Stimulated activated effector memory CD8-positive, alpha-beta T cell treated with anti-CD3 and anti-CD28 coated beads, Interleukin-12 subunit alpha, Interleukin-12 subunit beta, amount 100 ng/mL, for 72 hours (primary cell): ENCODE measurements at regions not wholly inside any gene's neighbourhood (a gene's known extent, or its start where the extent isn't known, plus 50 kb on each side); places are given as distances from the start of the nearest gene placed in this dataset.
"Not testable (repeated sequence)": the region's sequence is repeated elsewhere in the genome, so short reads cannot be mapped to it uniquely, and the experiment has no call there.

ENCODE experiments used
- ATAC-seq: fragments of 150-1000 bp; cut with Tn5 transposase; 2 replicates; pipeline ENCODE4 v1.10.0; 2021
- DNase-seq, 2 donors: peaks; one replicate each; pipeline ENCODE4 v3.0.0; 2021 to 2022; ENCODE audit warnings: low spot score in 2 of 2
- H3K27ac Mint-ChIP-seq: one replicate; pipeline ENCODE4 v1.8.0; 2022; ENCODE audit warnings: mild to moderate bottlenecking, mixed read lengths
- H3K36me3 Mint-ChIP-seq: one replicate; pipeline ENCODE4 v1.8.0; 2022; ENCODE audit warnings: mild to moderate bottlenecking, mixed read lengths
- H3K4me1 Mint-ChIP-seq: one replicate; pipeline ENCODE4 v1.8.0; 2022; ENCODE audit warnings: mixed read lengths
- H3K4me3 Mint-ChIP-seq: one replicate; pipeline ENCODE4 v1.8.0; 2022; ENCODE audit warnings: mild to moderate bottlenecking, mixed read lengths
- H3K9me3 Mint-ChIP-seq: one replicate; pipeline ENCODE4 v1.8.0; 2022; ENCODE audit warnings: mixed read lengths

- Mint-ChIP-seq H3K4me3 (no peak overlapping the region), H3K9me3 (peaks cover 6% of the 10 kb centered on the region), H3K36me3 (no peaks in the 10 kb centered on the region), H3K4me1 (no peaks in the 10 kb centered on the region), H3K27ac (no peak overlapping the region)
- DNase-seq = no peak
- no peak for ATAC-seq
Measured at GRCh38 chr5:85938201-85938600, 679.5 kb upstream of the COX7C start.

- Mint-ChIP-seq H3K36me3 (no peaks in the 10 kb centered on the region), H3K9me3 (peaks cover 14% of the 10 kb centered on the region), H3K27ac (no peak overlapping the region), H3K4me1 (no peaks in the 10 kb centered on the region), H3K4me3 (no peak overlapping the region)
- DNase-seq (no peak), ATAC-seq (no peak)
Measured at GRCh38 chr5:85951707-85952210, 666.0 kb upstream of the COX7C start.

- H3K27ac Mint-ChIP-seq = no peak overlapping the region
- ATAC-seq (no peak), DNase-seq (no peak)
- H3K9me3 Mint-ChIP-seq = peaks cover 15% of the 10 kb centered on the region
- H3K4me3 Mint-ChIP-seq = no peak overlapping the region
- no peaks in the 10 kb centered on the region for H3K4me1 Mint-ChIP-seq
- H3K36me3 Mint-ChIP-seq = no peaks in the 10 kb centered on the region
Measured at GRCh38 chr5:85952680-85953079, 665.1 kb upstream of the COX7C start.

- Mint-ChIP-seq H3K4me1 (no peaks in the 10 kb centered on the region), H3K9me3 (peaks cover 10% of the 10 kb centered on the region), H3K36me3 (no peaks in the 10 kb centered on the region), H3K27ac (no peak overlapping the region), H3K4me3 (no peak overlapping the region)
- ATAC-seq (no peak), DNase-seq (no peak)
Measured at GRCh38 chr5:85967681-85968080, 650.1 kb upstream of the COX7C start.

GRCh38 chr5:85972539-85972938 lies 645.2 kb upstream of the COX7C start:
- H3K4me1 Mint-ChIP-seq = no peaks in the 10 kb centered on the region
- H3K9me3 Mint-ChIP-seq = peaks cover 9% of the 10 kb centered on the region
- DNase-seq (no peak), ATAC-seq (no peak)
- no peak overlapping the region for H3K4me3 Mint-ChIP-seq
- H3K27ac Mint-ChIP-seq = no peak overlapping the region
- H3K36me3 Mint-ChIP-seq = no peaks in the 10 kb centered on the region

DNA sequence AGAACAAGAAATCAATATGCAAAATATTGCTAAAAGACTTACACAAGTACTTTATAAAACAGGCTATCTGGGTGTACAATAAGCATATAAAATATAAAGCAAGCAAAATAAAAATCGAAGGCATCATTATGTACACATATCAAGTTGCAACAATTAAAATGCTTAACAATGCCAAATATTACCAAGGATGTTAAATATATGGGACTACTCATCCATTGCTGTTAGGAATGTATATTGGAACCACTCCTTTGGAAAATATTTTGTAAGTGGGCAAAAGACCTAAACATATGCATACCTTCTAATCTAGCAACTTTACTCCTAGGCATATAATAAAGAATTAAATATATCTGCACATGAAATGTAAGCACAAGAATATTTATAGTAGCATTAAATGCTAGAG lies 632.6 kb upstream of the COX7C start:
- H3K27ac Mint-ChIP-seq = no peak overlapping the region
- H3K9me3 Mint-ChIP-seq = peaks cover 4% of the 10 kb centered on the region
- ATAC-seq = no peak
- no peaks in the 10 kb centered on the region for H3K4me1 Mint-ChIP-seq
- no peak for DNase-seq
- H3K4me3 Mint-ChIP-seq = no peak overlapping the region
- H3K36me3 Mint-ChIP-seq = no peaks in the 10 kb centered on the region

- no peaks in the 10 kb centered on the region for H3K4me1 Mint-ChIP-seq
Measured at GRCh38 chr5:85990998-85991397, 626.7 kb upstream of the COX7C start.

GRCh38 chr5:85994653-85995052 lies 623.1 kb upstream of the COX7C start:
- not testable (repeated sequence) for H3K36me3 Mint-ChIP-seq, DNase-seq, H3K27ac Mint-ChIP-seq, H3K4me3 Mint-ChIP-seq, ATAC-seq, H3K4me1 Mint-ChIP-seq
- peaks cover 19% of the 10 kb centered on the region for H3K9me3 Mint-ChIP-seq

More at GRCh38 chr5:85990998-85991397, 626.7 kb upstream of the COX7C start:
- H3K9me3 Mint-ChIP-seq = peaks cover 16% of the 10 kb centered on the region
- no peak overlapping the region for H3K27ac Mint-ChIP-seq
- H3K36me3 Mint-ChIP-seq = no peaks in the 10 kb centered on the region
- ATAC-seq (no peak), DNase-seq (no peak)
- H3K4me3 Mint-ChIP-seq = no peak overlapping the region

GRCh38 chr5:85998656-85999055 lies 619.1 kb upstream of the COX7C start:
- no peaks in the 10 kb centered on the region for H3K36me3 Mint-ChIP-seq
- H3K9me3 Mint-ChIP-seq = peaks cover 12% of the 10 kb centered on the region
- no peak for DNase-seq
- H3K4me3 Mint-ChIP-seq = no peak overlapping the region
- no peak overlapping the region for H3K27ac Mint-ChIP-seq
- no peaks in the 10 kb centered on the region for H3K4me1 Mint-ChIP-seq
- no peak for ATAC-seq

DNA sequence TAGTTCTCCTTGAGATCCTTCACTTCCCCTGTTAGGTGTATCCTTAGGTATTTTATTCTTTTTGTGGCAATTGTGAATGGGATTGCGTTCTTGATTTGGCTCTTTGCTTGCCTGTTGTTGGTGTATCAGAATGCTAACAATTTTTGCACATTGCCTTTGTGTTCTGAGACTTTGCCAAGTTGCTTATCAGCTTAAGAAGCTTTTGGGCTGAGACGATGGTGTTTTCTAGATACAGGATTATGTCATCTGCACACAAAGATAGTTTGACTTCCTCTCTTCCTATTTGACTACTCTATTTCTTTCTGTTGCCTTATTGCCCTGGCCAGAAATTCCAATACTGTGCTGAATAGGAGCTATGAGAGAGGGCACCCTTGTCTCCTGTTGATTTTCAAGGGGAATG lies 609.4 kb upstream of the COX7C start:
- H3K4me3 Mint-ChIP-seq = no peak overlapping the region
- ATAC-seq (no peak), DNase-seq (no peak)
- H3K36me3 Mint-ChIP-seq = no peaks in the 10 kb centered on the region
- H3K4me1 Mint-ChIP-seq = no peaks in the 10 kb centered on the region
- H3K27ac Mint-ChIP-seq = no peak overlapping the region
- H3K9me3 Mint-ChIP-seq = peaks cover 24% of the 10 kb centered on the region

DNA sequence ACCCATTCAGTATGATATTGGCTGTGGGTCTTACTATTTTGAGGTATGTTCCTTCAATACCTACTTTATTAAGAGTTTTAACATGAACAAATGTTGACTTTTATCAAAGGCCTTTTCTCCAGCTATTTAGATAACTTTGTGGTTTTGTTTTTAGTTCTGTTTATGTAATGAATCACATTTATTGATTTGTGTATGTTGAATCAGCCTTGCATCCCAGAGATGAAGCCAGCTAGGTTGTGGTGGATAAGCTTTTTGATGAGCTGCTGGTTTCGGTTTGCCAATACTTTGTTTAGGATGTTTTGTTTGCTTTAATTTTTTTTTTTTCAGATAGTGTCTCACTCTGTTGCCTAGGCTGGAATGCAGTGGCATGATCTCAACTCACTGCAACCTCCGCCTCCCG lies 609.0 kb upstream of the COX7C start:
- DNase-seq (no peak), ATAC-seq (no peak)
- Mint-ChIP-seq H3K9me3 (peaks cover 24% of the 10 kb centered on the region), H3K4me3 (no peak overlapping the region), H3K36me3 (no peaks in the 10 kb centered on the region), H3K4me1 (no peaks in the 10 kb centered on the region), H3K27ac (no peak overlapping the region)

DNA sequence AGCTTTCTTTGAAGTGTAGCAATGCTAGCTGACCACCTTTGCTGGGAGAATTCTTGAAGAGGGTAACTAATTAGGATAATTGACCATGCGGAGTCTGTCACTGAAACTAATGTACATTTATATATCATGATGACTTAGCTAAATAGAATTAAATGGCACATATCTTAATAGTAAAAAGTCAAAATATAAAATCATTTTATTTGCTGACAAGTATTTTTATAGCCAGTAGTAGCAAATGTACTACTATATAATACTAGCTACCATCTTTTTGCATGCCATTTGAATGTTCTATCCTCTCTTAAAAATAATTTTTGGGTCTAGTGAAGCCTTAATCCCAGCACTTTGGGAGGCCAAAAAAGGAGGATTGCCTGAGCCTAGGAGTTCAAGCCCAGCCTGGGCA lies 605.8 kb upstream of the COX7C start:
- H3K36me3 Mint-ChIP-seq = no peaks in the 10 kb centered on the region
- H3K9me3 Mint-ChIP-seq = peaks cover 24% of the 10 kb centered on the region
- ATAC-seq (no peak), DNase-seq (no peak)
- no peak overlapping the region for H3K4me3 Mint-ChIP-seq
- no peak overlapping the region for H3K27ac Mint-ChIP-seq
- no peaks in the 10 kb centered on the region for H3K4me1 Mint-ChIP-seq

- Mint-ChIP-seq H3K4me3 (no peak overlapping the region), H3K4me1 (no peaks in the 10 kb centered on the region), H3K27ac (no peak overlapping the region), H3K36me3 (no peaks in the 10 kb centered on the region), H3K9me3 (peaks cover 13% of the 10 kb centered on the region)
- ATAC-seq (no peak), DNase-seq (no peak)
Measured at GRCh38 chr5:86029308-86029707, 588.4 kb upstream of the COX7C start.

DNA sequence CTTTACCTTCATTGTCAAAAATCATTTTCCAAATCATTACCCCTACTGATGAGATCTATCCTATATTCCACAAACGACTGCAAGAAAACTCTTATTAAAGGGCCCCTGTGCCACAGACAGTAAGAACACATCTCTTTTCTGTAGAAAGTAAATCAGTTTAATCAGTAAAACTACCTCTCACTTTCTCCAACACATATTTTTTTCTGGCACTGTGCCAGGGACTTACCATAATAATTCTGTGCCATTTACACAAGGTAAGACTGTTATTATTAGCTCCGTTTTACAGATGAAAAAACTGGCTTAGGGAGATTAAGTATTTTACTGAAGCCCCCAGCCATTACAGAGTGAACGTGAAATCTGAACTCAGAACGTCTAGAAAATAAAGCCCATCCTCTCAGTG lies 587.0 kb upstream of the COX7C start:
- Mint-ChIP-seq H3K36me3 (no peaks in the 10 kb centered on the region), H3K4me3 (no peak overlapping the region), H3K27ac (no peak overlapping the region), H3K9me3 (peaks cover 13% of the 10 kb centered on the region), H3K4me1 (no peaks in the 10 kb centered on the region)
- no peak for DNase-seq
- no peak for ATAC-seq

DNA sequence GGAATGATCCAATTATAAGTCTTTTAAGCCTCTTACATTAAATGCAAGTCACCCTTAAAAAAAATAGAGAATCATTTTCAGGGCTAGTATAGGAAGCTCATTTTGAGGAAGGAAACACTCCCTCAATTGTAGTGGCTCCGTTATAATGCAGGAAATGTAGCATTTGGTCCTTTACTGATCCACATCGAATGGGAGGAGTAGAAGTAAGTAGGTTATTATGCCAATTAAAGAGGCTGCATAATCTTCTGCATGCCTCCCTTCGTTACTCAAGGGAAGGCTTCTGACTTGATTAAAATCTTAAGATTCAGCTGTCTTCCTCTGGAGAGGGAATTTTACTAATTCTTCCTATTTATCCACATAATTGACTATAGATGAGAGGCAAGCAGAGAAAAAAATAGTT lies 579.2 kb upstream of the COX7C start:
- Mint-ChIP-seq H3K4me1 (no peaks in the 10 kb centered on the region), H3K4me3 (no peak overlapping the region), H3K9me3 (peaks cover 16% of the 10 kb centered on the region), H3K27ac (no peak overlapping the region), H3K36me3 (no peaks in the 10 kb centered on the region)
- DNase-seq = no peak
- ATAC-seq = no peak

- ATAC-seq (no peak), DNase-seq (no peak)
- Mint-ChIP-seq H3K9me3 (peaks cover 11% of the 10 kb centered on the region), H3K36me3 (no peaks in the 10 kb centered on the region), H3K27ac (no peak overlapping the region), H3K4me3 (no peak overlapping the region), H3K4me1 (no peaks in the 10 kb centered on the region)
Measured at GRCh38 chr5:86039351-86039750, 578.4 kb upstream of the COX7C start.

GRCh38 chr5:86070719-86071118 lies 547.0 kb upstream of the COX7C start:
- H3K9me3 Mint-ChIP-seq = peaks cover 9% of the 10 kb centered on the region
- no peaks in the 10 kb centered on the region for H3K4me1 Mint-ChIP-seq
- no peak overlapping the region for H3K27ac Mint-ChIP-seq
- ATAC-seq = no peak
- no peak for DNase-seq
- no peak overlapping the region for H3K4me3 Mint-ChIP-seq
- H3K36me3 Mint-ChIP-seq = no peaks in the 10 kb centered on the region
